SH-SY5Y (cell line): ENCODE measurements at regions not wholly inside any gene's neighbourhood (a gene's known extent, or its start where the extent isn't known, plus 50 kb on each side); places are given as distances from the start of the nearest gene placed in this dataset.

Experiments
- GATA2 ChIP-seq: IDR thresholded peaks from 2 replicates; pipeline ENCODE4 v1.6.1; 2011; ENCODE audit warnings: mild to moderate bottlenecking, low read depth, low read length
- GATA3 ChIP-seq: IDR thresholded peaks from 2 replicates; pipeline ENCODE4 v1.6.1; 2011; ENCODE audit warnings: low read depth, mild to moderate bottlenecking, low read length, moderate library complexity

- TF ChIP-seq GATA2 (no peak), GATA3 (no peak)
Measured at GRCh38 chr10:62581351-62581750, 207.2 kb downstream of the ZNF365 start.
